Left lung (tissue), 4 donors: ENCODE measurements at regions not wholly inside any gene's neighbourhood (a gene's known extent, or its start where the extent isn't known, plus 50 kb on each side); places are given as distances from the start of the nearest gene placed in this dataset.

Experiments
- ATAC-seq: fragments of 200-7000 bp; cut with Tn5 transposase; one replicate; pipeline ENCODE4 v1.9.1; 2020; ENCODE audit warnings: moderate library complexity
- DNase-seq, 4 donors: peaks; one replicate each; pipeline ENCODE4 v3.0.0-alpha.2; 2013 to 2020
- H3K27ac ChIP-seq, 2 donors: fragments of 200-600 bp; sonication (generic) in 1 of 2; one replicate each; pipeline versions ENCODE4 v1.5.0 to v1.8.0; 2020 to 2021
- H3K27me3 ChIP-seq, 2 donors: fragments of 200-600 bp; sonication (generic) in 1 of 2; one replicate each; pipeline versions ENCODE4 v1.5.0 to v1.8.0; 2020 to 2021
- H3K36me3 ChIP-seq, 2 donors: fragments of 200-600 bp; sonication (generic) in 1 of 2; one replicate each; pipeline versions ENCODE4 v1.5.0 to v1.8.0; 2020 to 2021
- H3K4me1 ChIP-seq, 2 donors: fragments of 200-600 bp; one replicate each; pipeline ENCODE4 v1.8.0; 2021
- H3K4me3 ChIP-seq, 2 donors: fragments of 200-600 bp; sonication (generic) in 1 of 2; one replicate each; pipeline versions ENCODE4 v1.5.0 to v1.8.0; 2020 to 2021; ENCODE audit warnings: mild to moderate bottlenecking in 1 of 2
- H3K9me3 ChIP-seq, 2 donors: fragments of 200-600 bp; sonication (generic) in 1 of 2; one replicate each; pipeline versions ENCODE4 v1.5.0 to v1.8.0; 2020 to 2021
- CTCF ChIP-seq, 2 donors: fragments of 200-600 bp; sonication (generic) in 1 of 2; IDR thresholded peaks; one replicate each; pipeline versions ENCODE4 v1.5.0 to v1.8.0; 2021; ENCODE audit warnings: antibody characterized with exemption in 2 of 2
- intact Hi-C, 2 donors: fragments of 100-400 bp; cut with DNase I; formaldehyde crosslinking; loops; one replicate each; pipeline versions ENCODE4 v1.11.2 to v1.14.2; 2022
- donor health status: DM: no; HTN: yes; CAD: no.
- donor health status: DM: no; HTN: no; CAD: no.

- DNase-seq (peak in 1 of 4 donors; percentile 79), ATAC-seq (no peak)
- Histone ChIP-seq H3K27ac (no peak overlapping the region), H3K4me1 (no peaks in the 10 kb centered on the region), H3K9me3 (no peaks in the 10 kb centered on the region), H3K27me3 (peaks cover 0 to 8% of the 10 kb centered on the region in 2 donors), H3K36me3 (no peaks in the 10 kb centered on the region), H3K4me3 (no peak overlapping the region)
- intact Hi-C loops = no loop called here
- TF ChIP-seq CTCF (IDR thresholded peaks at IDR 0.05) = no peak
Observed at GRCh38 chr6:109290143-109290931, 91.9 kb downstream of the CD164 start.

GRCh38 chr6:109285366-109285765, 96.9 kb downstream of the CD164 start:
- intact Hi-C loops = no loop called here
- Histone ChIP-seq H3K4me1 (no peaks in the 10 kb centered on the region), H3K27ac (no peak overlapping the region), H3K4me3 (no peak overlapping the region), H3K27me3 (peaks cover 0 to 6% of the 10 kb centered on the region in 2 donors), H3K36me3 (no peaks in the 10 kb centered on the region), H3K9me3 (no peaks in the 10 kb centered on the region)
- ATAC-seq = no peak
- DNase-seq = no peak
- no peak for TF ChIP-seq CTCF (IDR thresholded peaks at IDR 0.05)

- Histone ChIP-seq H3K36me3 (no peaks in the 10 kb centered on the region), H3K27ac (no peak overlapping the region), H3K9me3 (no peaks in the 10 kb centered on the region), H3K4me1 (no peaks in the 10 kb centered on the region), H3K4me3 (no peak overlapping the region), H3K27me3 (no peaks in the 10 kb centered on the region)
- no peak for TF ChIP-seq CTCF (IDR thresholded peaks at IDR 0.05)
- ATAC-seq (no peak), DNase-seq (no peak)
- intact Hi-C loops = no loop called here
Observed at GRCh38 chr6:109284675-109285074, 97.6 kb downstream of the CD164 start.

- H3K4me1 ChIP-seq = no peaks in the 10 kb centered on the region
- H3K9me3 ChIP-seq = no peaks in the 10 kb centered on the region
- TF ChIP-seq CTCF (IDR thresholded peaks at IDR 0.05) = no peak
- no peak overlapping the region for H3K4me3 ChIP-seq
- H3K36me3 ChIP-seq = no peaks in the 10 kb centered on the region
- DNase-seq (no peak), ATAC-seq (no peak)
- intact Hi-C loops = no loop called here
- H3K27me3 ChIP-seq = no peaks in the 10 kb centered on the region
- H3K27ac ChIP-seq = no peak overlapping the region
Observed at GRCh38 chr6:109282756-109283155, 99.5 kb downstream of the CD164 start.

- DNase-seq = no peak
- Histone ChIP-seq H3K4me3 (no peak overlapping the region), H3K4me1 (no peaks in the 10 kb centered on the region), H3K27me3 (no peaks in the 10 kb centered on the region), H3K27ac (no peak overlapping the region), H3K9me3 (no peaks in the 10 kb centered on the region), H3K36me3 (no peaks in the 10 kb centered on the region)
- intact Hi-C loops = no loop called here
- no peak for ATAC-seq
- no peak for TF ChIP-seq CTCF (IDR thresholded peaks at IDR 0.05)
Observed at GRCh38 chr6:109279628-109280027, 102.6 kb downstream of the CD164 start.
